ENCODE measurements at regions not wholly inside any gene's neighbourhood (a gene's known extent, or its start where the extent isn't known, plus 50 kb on each side); places are given as distances from the start of the nearest gene placed in this dataset.

- Histone ChIP-seq H3K9me3 (ENCODE audit: control insufficient read depth, insufficient read depth, low read depth, low read length) (no peaks in the 10 kb centered on the region), H3K9ac (ENCODE audit: insufficient read depth, low read length) (no peak overlapping the region), H2AFZ (ENCODE audit: low read length) (no peak overlapping the region)
These were observed 641.2 kb downstream of the DOK5 start for GRCh38 chr20:55116598-55116997.

GRCh38 chr20:55103188-55103587 is 627.8 kb downstream of the DOK5 start:
- no peak overlapping the region for H3K27ac ChIP-seq (ENCODE audit: insufficient read depth, low read length)
- H3K4me3 ChIP-seq (replicated peaks in 1 of 4; ENCODE audit: control extremely low read depth in 1 of 4, insufficient read depth in 1 of 4, low read depth in 3 of 4, low read length in 4 of 4) = no peak overlapping the region
- no peaks in the 10 kb centered on the region for H3K79me2 ChIP-seq (ENCODE audit: control insufficient read depth, insufficient read depth, low read length)
- H3K9ac ChIP-seq (ENCODE audit: insufficient read depth, low read length) = no peak overlapping the region
- no peak overlapping the region for H3K4me2 ChIP-seq (ENCODE audit: extremely low read depth, insufficient read depth, low read length)
- no peaks in the 10 kb centered on the region for H4K20me1 ChIP-seq (ENCODE audit: control insufficient read depth, extremely low read depth, insufficient read depth, low read length)
- no peak overlapping the region for H2AFZ ChIP-seq (ENCODE audit: low read length)
- DNase-seq (ENCODE audit: low read depth in 2 of 2) = no peak
- H3K36me3 ChIP-seq (ENCODE audit: control insufficient read depth, insufficient read depth, low read length) = no peaks in the 10 kb centered on the region
- no peak for TF ChIP-seq EZH2 (IDR thresholded peaks at IDR 0.05; ENCODE audit: low read length, missing control alignments)
- TF ChIP-seq, protein P1, sequence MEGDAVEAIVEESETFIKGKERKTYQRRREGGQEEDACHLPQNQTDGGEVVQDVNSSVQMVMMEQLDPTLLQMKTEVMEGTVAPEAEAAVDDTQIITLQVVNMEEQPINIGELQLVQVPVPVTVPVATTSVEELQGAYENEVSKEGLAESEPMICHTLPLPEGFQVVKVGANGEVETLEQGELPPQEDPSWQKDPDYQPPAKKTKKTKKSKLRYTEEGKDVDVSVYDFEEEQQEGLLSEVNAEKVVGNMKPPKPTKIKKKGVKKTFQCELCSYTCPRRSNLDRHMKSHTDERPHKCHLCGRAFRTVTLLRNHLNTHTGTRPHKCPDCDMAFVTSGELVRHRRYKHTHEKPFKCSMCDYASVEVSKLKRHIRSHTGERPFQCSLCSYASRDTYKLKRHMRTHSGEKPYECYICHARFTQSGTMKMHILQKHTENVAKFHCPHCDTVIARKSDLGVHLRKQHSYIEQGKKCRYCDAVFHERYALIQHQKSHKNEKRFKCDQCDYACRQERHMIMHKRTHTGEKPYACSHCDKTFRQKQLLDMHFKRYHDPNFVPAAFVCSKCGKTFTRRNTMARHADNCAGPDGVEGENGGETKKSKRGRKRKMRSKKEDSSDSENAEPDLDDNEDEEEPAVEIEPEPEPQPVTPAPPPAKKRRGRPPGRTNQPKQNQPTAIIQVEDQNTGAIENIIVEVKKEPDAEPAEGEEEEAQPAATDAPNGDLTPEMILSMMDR (conservative IDR thresholded peaks at IDR 0.05 in 1 of 2, IDR thresholded peaks at IDR 0.05 in 1 of 2; ENCODE audit: low read depth in 1 of 2, low read length in 2 of 2) = no peak
- H3K27me3 ChIP-seq (ENCODE audit: control insufficient read depth, insufficient read depth, low read length) = no peaks in the 10 kb centered on the region
- no peaks in the 10 kb centered on the region for H3K9me3 ChIP-seq (ENCODE audit: control insufficient read depth, insufficient read depth, low read depth, low read length)
- no peaks in the 10 kb centered on the region for H3K4me1 ChIP-seq (ENCODE audit: control insufficient read depth, extremely low read depth, insufficient read depth, low read length)

More at GRCh38 chr20:55116598-55116997, 641.2 kb downstream of the DOK5 start:
- TF ChIP-seq, protein P1 (conservative IDR thresholded peaks at IDR 0.05 in 1 of 2, IDR thresholded peaks at IDR 0.05 in 1 of 2; ENCODE audit: low read depth in 1 of 2, low read length in 2 of 2) = no peak
- no peak for TF ChIP-seq EZH2 (IDR thresholded peaks at IDR 0.05; ENCODE audit: low read length, missing control alignments)
- H3K79me2 ChIP-seq (ENCODE audit: control insufficient read depth, insufficient read depth, low read length) = no peaks in the 10 kb centered on the region
- no peaks in the 10 kb centered on the region for H3K4me1 ChIP-seq (ENCODE audit: control insufficient read depth, extremely low read depth, insufficient read depth, low read length)
- H4K20me1 ChIP-seq (ENCODE audit: control insufficient read depth, extremely low read depth, insufficient read depth, low read length) = no peaks in the 10 kb centered on the region
- no peak overlapping the region for H3K27ac ChIP-seq (ENCODE audit: insufficient read depth, low read length)
- no peaks in the 10 kb centered on the region for H3K27me3 ChIP-seq (ENCODE audit: control insufficient read depth, insufficient read depth, low read length)
- DNase-seq (ENCODE audit: low read depth in 2 of 2) = no peak
- H3K4me3 ChIP-seq (replicated peaks in 1 of 4; ENCODE audit: control extremely low read depth in 1 of 4, insufficient read depth in 1 of 4, low read depth in 3 of 4, low read length in 4 of 4) = no peak overlapping the region
- no peak overlapping the region for H3K4me2 ChIP-seq (ENCODE audit: extremely low read depth, insufficient read depth, low read length)
- H3K36me3 ChIP-seq (ENCODE audit: control insufficient read depth, insufficient read depth, low read length) = no peaks in the 10 kb centered on the region

GRCh38 chr20:55099251-55099650 is 623.9 kb downstream of the DOK5 start:
- Histone ChIP-seq H3K9me3 (ENCODE audit: control insufficient read depth, insufficient read depth, low read depth, low read length) (no peaks in the 10 kb centered on the region), H3K27ac (ENCODE audit: insufficient read depth, low read length) (no peak overlapping the region), H4K20me1 (ENCODE audit: control insufficient read depth, extremely low read depth, insufficient read depth, low read length) (no peaks in the 10 kb centered on the region), H2AFZ (ENCODE audit: low read length) (no peak overlapping the region), H3K27me3 (ENCODE audit: control insufficient read depth, insufficient read depth, low read length) (no peaks in the 10 kb centered on the region), H3K4me3 (replicated peaks in 1 of 4; ENCODE audit: control extremely low read depth in 1 of 4, insufficient read depth in 1 of 4, low read depth in 3 of 4, low read length in 4 of 4) (no peak overlapping the region), H3K79me2 (ENCODE audit: control insufficient read depth, insufficient read depth, low read length) (no peaks in the 10 kb centered on the region), H3K4me2 (ENCODE audit: extremely low read depth, insufficient read depth, low read length) (no peak overlapping the region), H3K36me3 (ENCODE audit: control insufficient read depth, insufficient read depth, low read length) (no peaks in the 10 kb centered on the region), H3K9ac (ENCODE audit: insufficient read depth, low read length) (no peak overlapping the region), H3K4me1 (ENCODE audit: control insufficient read depth, extremely low read depth, insufficient read depth, low read length) (no peaks in the 10 kb centered on the region)
- TF ChIP-seq, protein P1 (conservative IDR thresholded peaks at IDR 0.05 in 1 of 2, IDR thresholded peaks at IDR 0.05 in 1 of 2; ENCODE audit: low read depth in 1 of 2, low read length in 2 of 2) = no peak
- TF ChIP-seq EZH2 (IDR thresholded peaks at IDR 0.05; ENCODE audit: low read length, missing control alignments) = no peak
- no peak for DNase-seq (ENCODE audit: low read depth in 2 of 2)

All from fibroblast of lung (primary cell).